Kidney (tissue), 13 donors: ENCODE measurements at regions not wholly inside any gene's neighbourhood (a gene's known extent, or its start where the extent isn't known, plus 50 kb on each side); places are given as distances from the start of the nearest gene placed in this dataset.
"Not testable (repeated sequence)": the region's sequence is repeated elsewhere in the genome, so short reads cannot be mapped to it uniquely, and the experiment has no call there.

ENCODE experiments used
- DNase-seq, 5 donors: peaks; one replicate each; pipeline ENCODE4 v3.0.0-alpha.2; 2013 to 2020
- FAIRE-seq: peaks from 2 replicates; lab custom pipeline; 2012; peaks lifted over from hg19 to GRCh38; lab: Jason Lieb, UNC
- H3K27ac ChIP-seq, 2 donors: one replicate each; pipeline ENCODE4 v1.7.0; 2013; ENCODE audit warnings: low read depth in 2 of 2, low read length in 2 of 2, inconsistent platforms in 1 of 2
- H3K27me3 ChIP-seq: one replicate; pipeline ENCODE4 v1.7.1; 2013; ENCODE audit warnings: low read length, inconsistent platforms; ENCODE audit not compliant: control insufficient read depth, insufficient read depth
- H3K36me3 ChIP-seq, 3 donors: one replicate each; pipeline versions ENCODE4 v1.7.0 to v1.7.1; 2013; ENCODE audit warnings: low read length in 3 of 3, control low read depth in 1 of 3, inconsistent platforms in 1 of 3; ENCODE audit not compliant: insufficient read depth in 3 of 3, control insufficient read depth in 2 of 3
- H3K4me1 ChIP-seq, 3 donors: one replicate each; pipeline versions ENCODE4 v1.7.0 to v1.7.1; 2013; ENCODE audit warnings: low read length in 3 of 3, inconsistent platforms in 1 of 3, low read depth in 1 of 3; ENCODE audit not compliant: control insufficient read depth in 2 of 3, insufficient read depth in 2 of 3
- H3K4me3 ChIP-seq, 3 donors: one replicate each; pipeline versions ENCODE4 v1.7.0 to v1.8.1; 2013; ENCODE audit warnings: low read length in 3 of 3, control low read depth in 1 of 3, inconsistent platforms in 1 of 3
- H3K9ac ChIP-seq, 3 donors: one replicate each; pipeline versions ENCODE4 v1.7.0 to v1.7.1; 2013; ENCODE audit warnings: low read length in 3 of 3, control low read depth in 1 of 3, inconsistent platforms in 1 of 3
- H3K9me3 ChIP-seq, 3 donors: one replicate each; pipeline versions ENCODE4 v1.7.0 to v1.7.1; 2013; ENCODE audit warnings: low read length in 3 of 3, control low read depth in 1 of 3, inconsistent platforms in 1 of 3; ENCODE audit not compliant: control insufficient read depth in 2 of 3, insufficient read depth in 1 of 3
- intact Hi-C: fragments of 100-400 bp; cut with DNase I; formaldehyde crosslinking; loops from one replicate; pipeline ENCODE4 v1.11.1; 2022
- TF ChIP-seq, protein P1 (sequence below): IDR thresholded peaks from 3 replicates; pipeline ENCODE4 v1.5.1; 2012; ENCODE audit warnings: mild to moderate bottlenecking, moderate library complexity, borderline replicate concordance; ENCODE audit not compliant: insufficient read depth; ENCODE audit errors: extremely low read depth
- donor health status: control.
- donor health status: control.
- donor health status: control.
- donor health status: control.
- donor health status: control.
- donor health status: DM: yes; HTN: yes; CAD: no.
- donor health status: Normal renal cell carcinoma (clear cell type).

DNA sequence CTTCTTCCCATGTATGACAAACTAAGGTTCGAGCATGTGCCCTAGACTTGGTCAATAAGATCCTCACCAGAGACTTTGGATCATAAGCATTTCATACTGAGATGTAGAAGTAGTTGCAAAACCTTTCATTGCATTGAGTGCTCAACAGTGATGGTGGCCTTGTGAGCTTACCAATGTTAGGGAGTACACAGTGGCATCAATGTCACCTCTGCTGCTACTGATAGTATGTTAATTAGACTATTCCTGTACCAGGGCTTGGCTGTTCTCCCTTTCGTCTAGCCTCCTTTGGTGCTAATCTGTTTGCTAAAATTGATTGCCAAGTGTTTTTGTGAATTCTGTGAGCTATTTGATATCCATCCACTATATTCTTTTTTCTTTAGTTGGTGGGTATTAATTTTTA, 264.5 kb upstream of the SEMA3C start:
- intact Hi-C loops = no loop called here
- FAIRE-seq = no peak
- no peak for DNase-seq
- Histone ChIP-seq H3K9me3 (no peaks in the 10 kb centered on the region), H3K36me3 (no peaks in the 10 kb centered on the region), H3K27ac (no peak overlapping the region), H3K4me3 (no peak overlapping the region), H3K9ac (no peak overlapping the region), H3K4me1 (no peaks in the 10 kb centered on the region), H3K27me3 (no peaks in the 10 kb centered on the region)
- TF ChIP-seq, protein P1, sequence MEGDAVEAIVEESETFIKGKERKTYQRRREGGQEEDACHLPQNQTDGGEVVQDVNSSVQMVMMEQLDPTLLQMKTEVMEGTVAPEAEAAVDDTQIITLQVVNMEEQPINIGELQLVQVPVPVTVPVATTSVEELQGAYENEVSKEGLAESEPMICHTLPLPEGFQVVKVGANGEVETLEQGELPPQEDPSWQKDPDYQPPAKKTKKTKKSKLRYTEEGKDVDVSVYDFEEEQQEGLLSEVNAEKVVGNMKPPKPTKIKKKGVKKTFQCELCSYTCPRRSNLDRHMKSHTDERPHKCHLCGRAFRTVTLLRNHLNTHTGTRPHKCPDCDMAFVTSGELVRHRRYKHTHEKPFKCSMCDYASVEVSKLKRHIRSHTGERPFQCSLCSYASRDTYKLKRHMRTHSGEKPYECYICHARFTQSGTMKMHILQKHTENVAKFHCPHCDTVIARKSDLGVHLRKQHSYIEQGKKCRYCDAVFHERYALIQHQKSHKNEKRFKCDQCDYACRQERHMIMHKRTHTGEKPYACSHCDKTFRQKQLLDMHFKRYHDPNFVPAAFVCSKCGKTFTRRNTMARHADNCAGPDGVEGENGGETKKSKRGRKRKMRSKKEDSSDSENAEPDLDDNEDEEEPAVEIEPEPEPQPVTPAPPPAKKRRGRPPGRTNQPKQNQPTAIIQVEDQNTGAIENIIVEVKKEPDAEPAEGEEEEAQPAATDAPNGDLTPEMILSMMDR = no peak

DNA sequence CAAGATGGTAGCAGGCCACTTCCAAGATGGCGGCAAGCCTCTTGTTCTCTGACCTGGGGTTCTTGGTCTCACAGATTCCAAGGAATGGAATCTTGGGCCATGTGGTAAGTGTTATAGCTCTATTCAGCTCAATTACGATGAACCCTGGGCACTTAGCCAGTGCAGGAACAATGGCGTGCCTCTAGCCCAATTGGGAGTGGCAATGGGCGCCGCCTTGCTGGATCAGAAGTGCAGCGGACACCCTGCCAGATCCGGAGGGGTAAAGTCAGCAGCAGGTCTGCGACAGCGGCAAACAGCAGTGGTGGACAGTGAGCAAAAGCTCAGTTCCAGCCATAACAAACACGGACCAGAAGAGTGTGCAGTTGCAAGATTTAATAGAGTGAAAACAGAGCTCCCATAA, 263.2 kb upstream of the SEMA3C start:
- H3K27me3 ChIP-seq, H3K9ac ChIP-seq, H3K4me3 ChIP-seq, FAIRE-seq, H3K4me1 ChIP-seq, intact Hi-C loops, H3K9me3 ChIP-seq, H3K27ac ChIP-seq, DNase-seq, H3K36me3 ChIP-seq: not testable (repeated sequence)

DNA sequence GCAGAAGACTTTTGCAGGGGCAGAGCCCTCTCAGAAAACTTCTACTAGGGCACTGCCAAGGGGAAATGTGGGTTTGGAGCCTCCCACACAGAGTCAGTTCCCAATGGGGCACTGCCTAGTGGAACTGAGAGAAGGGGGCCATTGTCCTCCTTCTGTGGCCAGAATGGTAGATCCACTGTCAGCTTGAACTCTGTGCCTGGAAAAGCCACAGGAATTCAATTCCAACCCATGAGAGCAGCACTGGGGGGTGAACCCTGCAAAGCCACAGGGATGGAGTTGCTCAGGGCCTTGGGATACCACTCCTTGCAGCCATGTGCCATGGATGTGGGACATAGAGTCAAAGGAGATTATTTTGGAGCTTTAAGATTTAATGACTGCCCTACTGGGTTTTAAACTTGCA, 262.2 kb upstream of the SEMA3C start:
- intact Hi-C loops = no loop called here
- TF ChIP-seq, protein P1 = no peak
- Histone ChIP-seq H3K27me3 (no peaks in the 10 kb centered on the region), H3K27ac (no peak overlapping the region), H3K9ac (no peak overlapping the region), H3K36me3 (no peaks in the 10 kb centered on the region), H3K4me3 (no peak overlapping the region), H3K4me1 (no peaks in the 10 kb centered on the region), H3K9me3 (no peaks in the 10 kb centered on the region)
- FAIRE-seq (no peak), DNase-seq (no peak)

DNA sequence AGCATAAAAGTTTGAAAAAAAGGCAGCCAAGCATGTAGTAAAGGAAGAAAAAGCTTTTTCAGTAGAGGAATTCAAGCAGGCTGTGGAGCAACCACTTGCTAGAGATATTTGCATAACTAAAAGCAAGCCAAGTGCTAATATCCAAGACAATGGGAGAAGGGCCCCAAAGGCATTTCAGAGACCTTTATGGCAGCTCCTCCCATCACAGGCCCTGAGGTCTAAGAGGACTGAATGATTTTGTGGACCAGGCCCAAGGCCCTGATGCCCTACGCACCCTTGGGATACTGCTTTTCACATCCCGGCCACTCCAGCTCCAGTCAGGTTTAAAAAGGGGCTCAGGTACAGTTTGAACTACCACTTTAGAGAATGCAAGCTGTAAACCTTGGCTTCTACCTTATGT, 261.7 kb upstream of the SEMA3C start:
- Histone ChIP-seq H3K9ac (no peak overlapping the region), H3K4me1 (no peaks in the 10 kb centered on the region), H3K9me3 (no peaks in the 10 kb centered on the region), H3K36me3 (no peaks in the 10 kb centered on the region), H3K27me3 (no peaks in the 10 kb centered on the region), H3K4me3 (no peak overlapping the region), H3K27ac (no peak overlapping the region)
- intact Hi-C loops = no loop called here
- TF ChIP-seq, protein P1 = no peak
- DNase-seq = no peak
- FAIRE-seq = no peak
